ENCODE measurements at regions not wholly inside any gene's neighbourhood (a gene's known extent, or its start where the extent isn't known, plus 50 kb on each side); places are given as distances from the start of the nearest gene placed in this dataset.

- Histone ChIP-seq H3K27ac (ENCODE audit: insufficient read depth, low read length) (no peak overlapping the region), H3K79me2 (ENCODE audit: control insufficient read depth, insufficient read depth, low read length) (no peaks in the 10 kb centered on the region), H3K4me3 (replicated peaks in 1 of 4; ENCODE audit: control extremely low read depth in 1 of 4, insufficient read depth in 1 of 4, low read depth in 3 of 4, low read length in 4 of 4) (no peak overlapping the region), H3K27me3 (ENCODE audit: control insufficient read depth, insufficient read depth, low read length) (no peaks in the 10 kb centered on the region), H2AFZ (ENCODE audit: low read length) (no peak overlapping the region), H3K4me2 (ENCODE audit: extremely low read depth, insufficient read depth, low read length) (no peak overlapping the region), H4K20me1 (ENCODE audit: control insufficient read depth, extremely low read depth, insufficient read depth, low read length) (no peaks in the 10 kb centered on the region), H3K9me3 (ENCODE audit: control insufficient read depth, insufficient read depth, low read depth, low read length) (no peaks in the 10 kb centered on the region), H3K4me1 (ENCODE audit: control insufficient read depth, extremely low read depth, insufficient read depth, low read length) (no peaks in the 10 kb centered on the region), H3K36me3 (ENCODE audit: control insufficient read depth, insufficient read depth, low read length) (no peaks in the 10 kb centered on the region), H3K9ac (ENCODE audit: insufficient read depth, low read length) (no peak overlapping the region)
- no peak for DNase-seq (ENCODE audit: low read depth in 2 of 2)
- no peak for TF ChIP-seq CTCF (conservative IDR thresholded peaks at IDR 0.05 in 1 of 2, IDR thresholded peaks at IDR 0.05 in 1 of 2; ENCODE audit: low read depth in 1 of 2, low read length in 2 of 2)
- no peak for TF ChIP-seq EZH2 (IDR thresholded peaks at IDR 0.05; ENCODE audit: low read length, missing control alignments)
Measured at GRCh38 chr5:56499901-56500300, 266.8 kb upstream of the ANKRD55 start.

GRCh38 chr5:56499491-56499890, 266.4 kb upstream of the ANKRD55 start:
- H3K27ac ChIP-seq (ENCODE audit: insufficient read depth, low read length): no peak overlapping the region
- no peak for DNase-seq (ENCODE audit: low read depth in 2 of 2)
- H3K36me3 ChIP-seq (ENCODE audit: control insufficient read depth, insufficient read depth, low read length): no peaks in the 10 kb centered on the region
- no peak overlapping the region for H3K4me2 ChIP-seq (ENCODE audit: extremely low read depth, insufficient read depth, low read length)
- no peaks in the 10 kb centered on the region for H3K4me1 ChIP-seq (ENCODE audit: control insufficient read depth, extremely low read depth, insufficient read depth, low read length)
- no peaks in the 10 kb centered on the region for H3K79me2 ChIP-seq (ENCODE audit: control insufficient read depth, insufficient read depth, low read length)
- no peaks in the 10 kb centered on the region for H3K9me3 ChIP-seq (ENCODE audit: control insufficient read depth, insufficient read depth, low read depth, low read length)
- no peaks in the 10 kb centered on the region for H3K27me3 ChIP-seq (ENCODE audit: control insufficient read depth, insufficient read depth, low read length)
- TF ChIP-seq EZH2 (IDR thresholded peaks at IDR 0.05; ENCODE audit: low read length, missing control alignments) (no peak), CTCF (conservative IDR thresholded peaks at IDR 0.05 in 1 of 2, IDR thresholded peaks at IDR 0.05 in 1 of 2; ENCODE audit: low read depth in 1 of 2, low read length in 2 of 2) (no peak)
- no peak overlapping the region for H3K9ac ChIP-seq (ENCODE audit: insufficient read depth, low read length)
- H4K20me1 ChIP-seq (ENCODE audit: control insufficient read depth, extremely low read depth, insufficient read depth, low read length): no peaks in the 10 kb centered on the region
- no peak overlapping the region for H3K4me3 ChIP-seq (replicated peaks in 1 of 4; ENCODE audit: control extremely low read depth in 1 of 4, insufficient read depth in 1 of 4, low read depth in 3 of 4, low read length in 4 of 4)
- no peak overlapping the region for H2AFZ ChIP-seq (ENCODE audit: low read length)

GRCh38 chr5:56498759-56499395, 265.7 kb upstream of the ANKRD55 start:
- no peaks in the 10 kb centered on the region for H3K9me3 ChIP-seq (ENCODE audit: control insufficient read depth, insufficient read depth, low read depth, low read length)
- TF ChIP-seq CTCF (conservative IDR thresholded peaks at IDR 0.05 in 1 of 2, IDR thresholded peaks at IDR 0.05 in 1 of 2; ENCODE audit: low read depth in 1 of 2, low read length in 2 of 2): no peak
- TF ChIP-seq EZH2 (IDR thresholded peaks at IDR 0.05; ENCODE audit: low read length, missing control alignments): no peak
- H3K36me3 ChIP-seq (ENCODE audit: control insufficient read depth, insufficient read depth, low read length): no peaks in the 10 kb centered on the region
- DNase-seq (ENCODE audit: low read depth in 2 of 2): no peak
- no peak overlapping the region for H2AFZ ChIP-seq (ENCODE audit: low read length)
- H3K79me2 ChIP-seq (ENCODE audit: control insufficient read depth, insufficient read depth, low read length): no peaks in the 10 kb centered on the region
- H4K20me1 ChIP-seq (ENCODE audit: control insufficient read depth, extremely low read depth, insufficient read depth, low read length): no peaks in the 10 kb centered on the region
- no peaks in the 10 kb centered on the region for H3K27me3 ChIP-seq (ENCODE audit: control insufficient read depth, insufficient read depth, low read length)
- peaks cover 2% of the 10 kb centered on the region for H3K4me1 ChIP-seq (ENCODE audit: control insufficient read depth, extremely low read depth, insufficient read depth, low read length)
- no peak overlapping the region for H3K27ac ChIP-seq (ENCODE audit: insufficient read depth, low read length)
- H3K4me2 ChIP-seq (ENCODE audit: extremely low read depth, insufficient read depth, low read length): no peak overlapping the region
- no peak overlapping the region for H3K4me3 ChIP-seq (replicated peaks in 1 of 4; ENCODE audit: control extremely low read depth in 1 of 4, insufficient read depth in 1 of 4, low read depth in 3 of 4, low read length in 4 of 4)
- H3K9ac ChIP-seq (ENCODE audit: insufficient read depth, low read length): no peak overlapping the region

Data from fibroblast of lung (primary cell).